H1 (cell line): ENCODE measurements at regions not wholly inside any gene's neighbourhood (a gene's known extent, or its start where the extent isn't known, plus 50 kb on each side); places are given as distances from the start of the nearest gene placed in this dataset.
"Not testable (repeated sequence)": the region's sequence is repeated elsewhere in the genome, so short reads cannot be mapped to it uniquely, and the experiment has no call there.

Experiments
- CTCF ChIA-PET: fragments of 300-600 bp; sonication (Branson Sonifier 250); formaldehyde crosslinking; loops from one replicate; lab custom pipeline; 2021; ENCODE audit not compliant: partially characterized antibody; lab: Charles Lee
- POLR2A ChIA-PET: fragments of 300-600 bp; sonication (Branson Sonifier 250); formaldehyde crosslinking; loops from one replicate; lab custom pipeline; 2021; ENCODE audit warnings: inconsistent platforms; ENCODE audit not compliant: partially characterized antibody; lab: Charles Lee
- DNase-seq, 2 experiments: peaks; one replicate each; pipeline versions ENCODE4 v3.0.0 to v3.0.0-alpha.2; 2010 to 2022; ENCODE audit warnings: low spot score in 2 of 2, low read depth in 1 of 2, mixed read lengths in 1 of 2
- FAIRE-seq: peaks from 2 replicates; lab custom pipeline; 2011; peaks lifted over from hg19 to GRCh38; lab: Jason Lieb, UNC
- H2AFZ ChIP-seq: 2 replicates; pipeline ENCODE4 v1.8.1; 2012; ENCODE audit warnings: low read length, inconsistent platforms
- H2AK5ac ChIP-seq: 2 replicates; pipeline ENCODE4 v1.6.1; 2013; ENCODE audit warnings: low read depth, low read length
- H2BK120ac ChIP-seq: replicated peaks from 2 replicates; pipeline ENCODE3; 2013; ENCODE audit warnings: low read depth, low read length, inconsistent platforms
- H2BK12ac ChIP-seq: 2 replicates; pipeline ENCODE4 v1.6.1; 2013; ENCODE audit warnings: low read depth, low read length
- H2BK15ac ChIP-seq: 2 replicates; pipeline ENCODE4 v1.6.1; 2013; ENCODE audit warnings: low read length
- H2BK20ac ChIP-seq: 2 replicates; pipeline ENCODE4 v1.6.1; 2013; ENCODE audit warnings: low read length
- H2BK5ac ChIP-seq: 2 replicates; pipeline ENCODE4 v1.6.1; 2013; ENCODE audit warnings: low read depth, low read length
- H3K14ac ChIP-seq: 2 replicates; pipeline ENCODE4 v1.6.1; 2013; ENCODE audit warnings: inconsistent platforms; ENCODE audit not compliant: insufficient read length
- H3K18ac ChIP-seq: 2 replicates; pipeline ENCODE4 v1.6.1; 2013; ENCODE audit warnings: low read length; ENCODE audit errors: extremely low read depth
- H3K23ac ChIP-seq: 2 replicates; pipeline ENCODE4 v1.6.1; 2013; ENCODE audit warnings: inconsistent platforms; ENCODE audit not compliant: insufficient read length
- H3K23me2 ChIP-seq: 2 replicates; pipeline ENCODE4 v1.6.1; 2013; ENCODE audit warnings: low read depth, low read length
- H3K27ac ChIP-seq: 2 replicates; pipeline ENCODE4 v1.6.1; 2011; ENCODE audit warnings: low read depth, low read length, inconsistent platforms
- H3K27me3 ChIP-seq, 4 experiments: replicated peaks in 1 of 4; 1 replicate in 1 of 4; 2 replicates in 3 of 4; pipeline versions ENCODE4 v1.6.1 to v1.8.1; 2011 to 2013; ENCODE audit warnings: low read length in 3 of 4, mild to moderate bottlenecking in 3 of 4, inconsistent platforms in 2 of 4, mixed read lengths in 2 of 4, moderate library complexity in 1 of 4; ENCODE audit not compliant: control insufficient read depth in 3 of 4, insufficient read depth in 3 of 4; ENCODE audit errors: extremely low read depth in 1 of 4
- H3K36me3 ChIP-seq, 4 experiments: 2 replicates each; pipeline versions ENCODE4 v1.6.1 to v1.8.1; 2011 to 2013; ENCODE audit warnings: mild to moderate bottlenecking in 4 of 4, low read length in 3 of 4, moderate library complexity in 2 of 4, control low read depth in 1 of 4, inconsistent platforms in 1 of 4; ENCODE audit not compliant: insufficient read depth in 4 of 4, control insufficient read depth in 2 of 4
- H3K4ac ChIP-seq: replicated peaks from 2 replicates; pipeline ENCODE3; 2013; ENCODE audit warnings: low read length, low read depth, mixed read lengths, inconsistent platforms; ENCODE audit not compliant: insufficient read length
- H3K4me1 ChIP-seq, 4 experiments: replicated peaks in 1 of 4; 1 replicate in 1 of 4; 2 replicates in 3 of 4; pipeline versions ENCODE4 v1.6.1 to v1.8.1; 2011 to 2013; ENCODE audit warnings: low read length in 3 of 4, inconsistent platforms in 2 of 4, mixed read lengths in 1 of 4; ENCODE audit not compliant: insufficient read depth in 4 of 4, control insufficient read depth in 3 of 4
- H3K4me2 ChIP-seq, 2 experiments: 2 replicates each; pipeline versions ENCODE4 v1.6.1 to v1.8.1; 2011 to 2013; ENCODE audit warnings: low read depth in 2 of 2, low read length in 2 of 2, control low read depth in 1 of 2, inconsistent platforms in 1 of 2, mild to moderate bottlenecking in 1 of 2; ENCODE audit not compliant: insufficient read depth in 1 of 2
- H3K4me3 ChIP-seq, 4 experiments: fragments of 200-600, 300-600 bp in 1 of 4; sonication (generic), shearing (Covaris generic), sonication (Bioruptor Twin) in 1 of 4; 2 replicates each; pipeline versions ENCODE4 v1.5.1 to v1.8.1; 2011 to 2016; ENCODE audit warnings: low read length in 4 of 4, low read depth in 3 of 4, control low read depth in 2 of 4, inconsistent platforms in 2 of 4, mild to moderate bottlenecking in 2 of 4, mixed read lengths in 1 of 4, moderate library complexity in 1 of 4; ENCODE audit not compliant: insufficient read depth in 2 of 4; ENCODE audit errors: extremely low read depth in 1 of 4
- H3K56ac ChIP-seq: replicated peaks from 2 replicates; pipeline ENCODE3; 2013; ENCODE audit warnings: low read depth, mild to moderate bottlenecking, mixed read lengths, low read length, inconsistent platforms; ENCODE audit not compliant: insufficient read length
- H3K79me1 ChIP-seq: 2 replicates; pipeline ENCODE4 v1.6.1; 2013; ENCODE audit warnings: low read depth, low read length, control low read depth
- H3K79me2 ChIP-seq, 2 experiments: 2 replicates each; pipeline versions ENCODE4 v1.6.1 to v1.8.1; 2012 to 2013; ENCODE audit warnings: low read length in 2 of 2, mild to moderate bottlenecking in 2 of 2, inconsistent platforms in 1 of 2; ENCODE audit not compliant: insufficient read depth in 2 of 2, control insufficient read depth in 1 of 2
- H3K9ac ChIP-seq, 4 experiments: replicated peaks in 1 of 4; 1 replicate in 1 of 4; 2 replicates in 3 of 4; pipeline versions ENCODE4 v1.6.1 to v1.8.1; 2011 to 2013; ENCODE audit warnings: low read depth in 3 of 4, low read length in 3 of 4, control low read depth in 2 of 4, mild to moderate bottlenecking in 2 of 4, moderate library complexity in 2 of 4, inconsistent platforms in 1 of 4; ENCODE audit errors: extremely low read depth in 1 of 4
- H3K9me3 ChIP-seq, 2 experiments: 2 replicates each; pipeline versions ENCODE4 v1.6.1 to v1.8.1; 2012 to 2013; ENCODE audit warnings: mild to moderate bottlenecking in 2 of 2, moderate library complexity in 2 of 2, control low read depth in 1 of 2, inconsistent platforms in 1 of 2, low read depth in 1 of 2, low read length in 1 of 2, mixed read lengths in 1 of 2; ENCODE audit not compliant: insufficient read depth in 2 of 2
- H4K20me1 ChIP-seq, 2 experiments: replicated peaks in 1 of 2; 2 replicates each; pipeline versions ENCODE3 to v1.8.1; 2011 to 2013; ENCODE audit warnings: inconsistent platforms in 2 of 2, low read length in 2 of 2, mild to moderate bottlenecking in 1 of 2; ENCODE audit not compliant: insufficient read depth in 2 of 2, control insufficient read depth in 1 of 2
- H4K5ac ChIP-seq: 2 replicates; pipeline ENCODE4 v1.6.1; 2013; ENCODE audit warnings: low read length, low read depth, mixed read lengths, inconsistent platforms; ENCODE audit not compliant: insufficient read length
- H4K8ac ChIP-seq: 2 replicates; pipeline ENCODE4 v1.8.0; 2013; ENCODE audit warnings: mild to moderate bottlenecking, moderate library complexity, low read length, inconsistent platforms; ENCODE audit not compliant: insufficient read depth; ENCODE audit errors: extremely low read depth
- H4K91ac ChIP-seq: replicated peaks from 2 replicates; pipeline ENCODE3; 2013; ENCODE audit warnings: low read length, mixed read lengths, inconsistent platforms; ENCODE audit not compliant: insufficient read length
- NRF1 ChIP-seq: IDR thresholded peaks from 2 replicates; pipeline ENCODE4 v1.6.1; 2011; ENCODE audit warnings: mild to moderate bottlenecking, low read depth, low read length, improper control_type of control experiment
- RAD21 ChIP-seq, 2 experiments: IDR thresholded peaks in 1 of 2; conservative IDR thresholded peaks in 1 of 2; 2 replicates each; pipeline ENCODE4 v1.6.1; 2011; ENCODE audit warnings: low read depth in 2 of 2, low read length in 2 of 2, improper control_type of control experiment in 1 of 2, inconsistent platforms in 1 of 2, mild to moderate bottlenecking in 1 of 2, moderate library complexity in 1 of 2
- TBP ChIP-seq: IDR thresholded peaks from 2 replicates; pipeline ENCODE4 v1.6.1; 2011; ENCODE audit warnings: low read depth, low read length, improper control_type of control experiment
- WGBS, 2 experiments: shearing (Covaris generic) in 1 of 2; methylation state at CpG; one replicate each; pipeline versions ENCODE4 v1.1.6 to v1.1.7; 2013 to 2015; ENCODE audit warnings: low lambda C conversion rate in 2 of 2, mixed read lengths in 2 of 2, inconsistent platforms in 1 of 2, low coverage in 1 of 2, missing lambda C conversion rate in 1 of 2; ENCODE audit not compliant: insufficient replicate concordance in 2 of 2, insufficient coverage in 1 of 2, insufficient read length in 1 of 2; ENCODE audit errors: extremely low coverage in 1 of 2, missing lambda C conversion rate in 1 of 2; 5-methylcytosine and 5-hydroxymethylcytosine counted together

DNA sequence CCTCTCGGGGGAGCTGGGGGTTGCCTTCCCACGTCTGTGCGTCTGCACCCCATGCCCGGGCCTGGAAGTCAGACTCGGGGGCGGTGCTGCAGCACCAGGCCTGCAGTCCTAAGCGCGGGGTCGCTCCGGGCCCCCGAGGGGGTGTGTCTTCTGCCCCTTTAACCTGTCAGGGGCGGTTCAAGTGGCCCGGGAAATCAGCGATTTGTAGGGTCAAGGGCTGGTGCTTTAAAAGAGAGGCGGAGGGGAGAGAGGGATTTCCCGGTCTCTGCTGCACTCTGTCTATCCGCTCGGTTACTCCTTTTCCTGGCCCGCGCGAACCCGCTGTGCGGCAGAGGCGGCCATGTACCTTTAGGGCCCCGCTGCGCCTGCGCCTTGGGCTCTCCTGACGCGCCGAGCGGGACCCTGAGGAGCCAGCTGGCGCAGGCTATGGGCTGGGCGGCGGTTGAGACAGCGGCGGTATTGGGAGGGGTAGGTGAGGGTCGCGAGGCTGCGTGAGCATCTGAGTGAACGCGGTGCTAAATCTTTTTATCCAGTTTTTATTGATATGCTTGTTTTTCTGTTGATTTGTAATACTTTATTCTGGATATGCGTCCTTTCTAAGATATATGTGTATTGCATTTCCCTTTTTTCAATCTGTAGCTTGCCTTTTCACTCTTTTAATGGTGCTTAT, 243.5 kb upstream of the NOTCH2NLA start:
- H3K9me3 ChIP-seq, H3K79me2 ChIP-seq, H2BK12ac ChIP-seq, H3K14ac ChIP-seq, H2AK5ac ChIP-seq, H2BK15ac ChIP-seq, H4K91ac ChIP-seq, H3K23me2 ChIP-seq, H3K18ac ChIP-seq, H3K9ac ChIP-seq, H2BK20ac ChIP-seq, H4K20me1 ChIP-seq, H3K23ac ChIP-seq, H3K4me1 ChIP-seq, H3K27ac ChIP-seq, POLR2A ChIA-PET, CTCF ChIA-PET, H2BK5ac ChIP-seq: not testable (repeated sequence)
- 3% methylated on average over 35 of the region's 42 CpGs; no CpG with 5 or more reads in 1 of the 2 experiments for WGBS, 2 experiments
- peak; percentile 29 to 86 for DNase-seq
- peak; percentile 36; the same call in 1 of the 2 replicates for TF ChIP-seq NRF1
- peak in 1 of 2 experiments; percentile 17; a peak in 1 of 4 replicates for TF ChIP-seq RAD21 (IDR thresholded peaks at IDR 0.05 in 1 of 2, conservative IDR thresholded peaks at IDR 0.05 in 1 of 2; ENCODE audit: low read depth in 2 of 2, low read length in 2 of 2)
- TF ChIP-seq TBP = peak; percentile 51; the same call in 1 of the 2 replicates
- TF ChIP-seq, all 59 proteins: peak for 3; not testable (repeated sequence) for 56
- not testable (repeated sequence) for H3K4ac ChIP-seq, H3K36me3 ChIP-seq, FAIRE-seq, H3K79me1 ChIP-seq, H2BK120ac ChIP-seq, H2AFZ ChIP-seq, H3K27me3 ChIP-seq, H4K5ac ChIP-seq, H4K8ac ChIP-seq, H3K56ac ChIP-seq
- Histone ChIP-seq H3K4me3 (peak overlapping the region in 3 of 4 experiments; percentile 17 to 51 (median 23); a peak in 5 of 8 replicates), H3K4me2 (peak overlapping the region; percentile 33 to 57; a peak in 3 of 4 replicates)
